ENCODE measurements at regions not wholly inside any gene's neighbourhood (a gene's known extent, or its start where the extent isn't known, plus 50 kb on each side); places are given as distances from the start of the nearest gene placed in this dataset.

DNA sequence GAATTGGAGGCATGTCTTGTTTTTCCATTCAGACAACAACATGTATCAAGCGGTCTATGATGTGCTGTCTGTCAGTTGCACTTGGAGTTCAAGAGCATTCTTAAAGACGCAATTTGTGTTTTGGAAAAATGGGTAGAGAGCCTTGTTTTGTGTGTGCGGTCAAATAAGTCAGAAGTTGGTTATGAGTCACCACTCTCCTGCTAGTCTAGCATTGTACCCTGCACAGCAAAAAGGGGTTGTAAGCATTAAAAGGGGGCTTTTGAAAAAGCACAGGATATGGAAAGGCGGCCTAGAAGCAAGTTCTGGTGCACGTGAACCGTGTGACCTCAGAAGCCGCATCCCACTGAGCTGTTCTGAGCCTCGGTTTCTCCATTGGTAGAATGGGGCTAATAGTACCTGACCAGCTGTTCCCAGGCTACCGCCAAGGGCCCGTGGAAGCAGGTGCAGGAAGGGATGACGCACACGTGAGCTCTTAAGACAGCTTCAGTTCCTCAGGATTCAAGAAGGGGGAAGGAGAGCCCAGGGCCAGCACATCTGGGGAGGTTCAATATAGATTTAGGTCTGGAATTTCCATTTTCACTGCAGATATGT is 61.6 kb upstream of the SNX9 start:
- Mint-ChIP-seq H3K27me3 (ENCODE audit: unreplicated experiment) (no peaks in the 10 kb centered on the region), H3K27ac (ENCODE audit: unreplicated experiment) (peak overlapping the region; percentile 98), H3K4me3 (ENCODE audit: unreplicated experiment) (no peak overlapping the region), H3K9me3 (ENCODE audit: unreplicated experiment) (no peaks in the 10 kb centered on the region), H3K4me1 (ENCODE audit: unreplicated experiment) (peaks cover 89% of the 10 kb centered on the region), H3K36me3 (ENCODE audit: unreplicated experiment) (no peaks in the 10 kb centered on the region)
- TF ChIP-seq, protein P1, sequence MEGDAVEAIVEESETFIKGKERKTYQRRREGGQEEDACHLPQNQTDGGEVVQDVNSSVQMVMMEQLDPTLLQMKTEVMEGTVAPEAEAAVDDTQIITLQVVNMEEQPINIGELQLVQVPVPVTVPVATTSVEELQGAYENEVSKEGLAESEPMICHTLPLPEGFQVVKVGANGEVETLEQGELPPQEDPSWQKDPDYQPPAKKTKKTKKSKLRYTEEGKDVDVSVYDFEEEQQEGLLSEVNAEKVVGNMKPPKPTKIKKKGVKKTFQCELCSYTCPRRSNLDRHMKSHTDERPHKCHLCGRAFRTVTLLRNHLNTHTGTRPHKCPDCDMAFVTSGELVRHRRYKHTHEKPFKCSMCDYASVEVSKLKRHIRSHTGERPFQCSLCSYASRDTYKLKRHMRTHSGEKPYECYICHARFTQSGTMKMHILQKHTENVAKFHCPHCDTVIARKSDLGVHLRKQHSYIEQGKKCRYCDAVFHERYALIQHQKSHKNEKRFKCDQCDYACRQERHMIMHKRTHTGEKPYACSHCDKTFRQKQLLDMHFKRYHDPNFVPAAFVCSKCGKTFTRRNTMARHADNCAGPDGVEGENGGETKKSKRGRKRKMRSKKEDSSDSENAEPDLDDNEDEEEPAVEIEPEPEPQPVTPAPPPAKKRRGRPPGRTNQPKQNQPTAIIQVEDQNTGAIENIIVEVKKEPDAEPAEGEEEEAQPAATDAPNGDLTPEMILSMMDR (IDR thresholded peaks at IDR 0.05): no peak
- no peak for DNase-seq (ENCODE audit: extremely low spot score, unreplicated experiment)

DNA sequence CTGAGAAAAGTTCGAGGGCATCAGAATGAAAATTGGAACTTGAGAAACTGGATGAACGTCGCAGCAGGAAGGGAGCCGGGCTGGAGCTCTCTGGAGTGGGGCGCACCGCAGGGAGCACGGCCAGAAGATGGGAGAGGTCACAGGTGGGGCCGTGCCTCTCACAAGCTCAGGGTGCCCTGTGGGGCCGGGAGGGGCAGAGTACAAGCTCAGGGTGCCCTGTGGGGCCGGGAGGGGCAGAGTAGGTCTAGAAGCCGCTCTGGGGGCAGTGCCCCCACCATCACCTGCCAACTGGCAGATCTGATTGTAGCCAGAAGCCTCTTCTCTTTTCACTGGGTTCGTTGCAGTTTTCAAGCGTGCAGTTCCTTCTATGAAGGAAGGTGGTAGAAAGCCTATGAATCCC is 61.1 kb upstream of the SNX9 start:
- no peaks in the 10 kb centered on the region for H3K9me3 Mint-ChIP-seq (ENCODE audit: unreplicated experiment)
- H3K4me1 Mint-ChIP-seq (ENCODE audit: unreplicated experiment): peaks cover 86% of the 10 kb centered on the region
- H3K4me3 Mint-ChIP-seq (ENCODE audit: unreplicated experiment): no peak overlapping the region
- TF ChIP-seq, protein P1 (IDR thresholded peaks at IDR 0.05): no peak
- no peaks in the 10 kb centered on the region for H3K36me3 Mint-ChIP-seq (ENCODE audit: unreplicated experiment)
- H3K27me3 Mint-ChIP-seq (ENCODE audit: unreplicated experiment): no peaks in the 10 kb centered on the region
- DNase-seq (ENCODE audit: extremely low spot score, unreplicated experiment): peak; percentile 73
- H3K27ac Mint-ChIP-seq (ENCODE audit: unreplicated experiment): peak overlapping the region; percentile 98

DNA sequence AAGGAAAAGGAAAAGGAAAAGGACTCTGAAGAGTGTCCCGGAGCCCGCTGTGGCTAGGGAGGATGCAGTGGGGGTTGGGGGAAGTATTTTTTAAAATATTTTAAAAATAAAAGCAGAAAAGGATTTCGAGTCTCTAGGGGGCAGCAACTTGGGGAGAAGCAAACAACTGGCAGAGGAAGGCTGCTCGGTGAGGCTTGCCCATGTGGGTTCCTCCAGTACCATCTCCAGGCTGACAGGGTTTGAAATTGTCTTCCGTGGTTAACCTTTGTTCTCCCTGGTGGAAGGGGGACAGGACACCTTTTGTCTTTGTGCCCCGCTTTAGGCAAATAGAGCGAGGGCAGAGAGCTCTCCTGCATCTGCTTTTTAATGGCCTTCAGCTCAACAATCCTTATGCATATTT is 60.4 kb upstream of the SNX9 start:
- Mint-ChIP-seq H3K27me3 (ENCODE audit: unreplicated experiment) (no peaks in the 10 kb centered on the region), H3K4me1 (ENCODE audit: unreplicated experiment) (peaks cover 83% of the 10 kb centered on the region), H3K4me3 (ENCODE audit: unreplicated experiment) (no peak overlapping the region), H3K36me3 (ENCODE audit: unreplicated experiment) (no peaks in the 10 kb centered on the region), H3K27ac (ENCODE audit: unreplicated experiment) (peak overlapping the region; percentile 98), H3K9me3 (ENCODE audit: unreplicated experiment) (no peaks in the 10 kb centered on the region)
- TF ChIP-seq, protein P1 (IDR thresholded peaks at IDR 0.05): peak; percentile 27
- DNase-seq (ENCODE audit: extremely low spot score, unreplicated experiment): no peak

DNA sequence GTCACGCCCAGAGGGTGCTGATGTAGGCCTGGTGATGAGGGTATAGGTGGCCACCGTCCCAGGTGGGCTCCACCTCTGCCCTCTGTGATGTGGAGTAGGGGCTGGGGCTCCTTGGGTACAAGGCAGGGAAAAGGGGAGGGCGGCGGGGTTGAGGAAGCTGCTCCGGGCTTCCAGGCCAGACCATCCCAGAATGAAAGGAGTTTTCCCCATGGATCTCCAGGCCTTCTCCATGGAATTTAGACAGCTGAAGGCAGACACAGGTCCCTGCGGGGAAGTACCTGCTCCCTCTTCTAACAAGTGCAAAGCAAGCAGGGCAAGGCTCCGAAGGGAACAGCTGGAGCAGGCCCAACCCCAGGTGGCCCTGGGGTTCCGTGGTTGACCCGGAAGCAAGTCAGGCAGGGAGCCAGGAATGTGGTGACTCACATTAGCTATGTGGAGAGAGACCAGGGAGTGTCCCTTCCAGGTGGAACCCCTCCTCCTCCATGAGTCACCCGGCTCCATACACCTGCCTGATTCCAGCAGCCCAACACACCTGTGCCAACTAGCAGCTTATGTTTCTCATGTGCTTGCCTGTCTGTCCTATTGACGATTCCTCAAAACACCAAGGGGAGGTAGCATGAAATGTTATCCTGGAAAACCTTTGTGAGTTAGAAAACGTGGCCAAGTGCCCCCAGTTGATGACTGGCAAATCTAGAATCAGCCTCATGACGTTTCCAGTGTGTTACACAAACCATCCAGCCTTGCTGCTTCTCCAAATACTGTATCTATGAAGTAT is 59.7 kb upstream of the SNX9 start:
- DNase-seq (ENCODE audit: extremely low spot score, unreplicated experiment): peak; percentile 77
- no peak overlapping the region for H3K4me3 Mint-ChIP-seq (ENCODE audit: unreplicated experiment)

DNA sequence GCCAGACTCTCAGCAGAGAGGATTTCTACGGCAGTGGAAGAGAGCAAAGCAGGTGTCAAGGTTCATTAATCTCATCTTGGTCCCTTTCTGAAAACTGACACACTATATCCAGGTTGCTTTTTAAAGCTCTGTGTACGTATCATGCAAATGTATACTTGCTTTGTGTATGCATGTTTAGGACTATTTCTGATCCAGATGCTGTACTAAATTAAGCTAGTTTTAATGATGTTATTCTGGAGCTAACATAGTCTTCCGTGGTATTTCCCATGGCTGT is 59.2 kb upstream of the SNX9 start:
- Mint-ChIP-seq H3K4me1 (ENCODE audit: unreplicated experiment) (peaks cover 85% of the 10 kb centered on the region), H3K27me3 (ENCODE audit: unreplicated experiment) (no peaks in the 10 kb centered on the region), H3K36me3 (ENCODE audit: unreplicated experiment) (no peaks in the 10 kb centered on the region), H3K9me3 (ENCODE audit: unreplicated experiment) (no peaks in the 10 kb centered on the region), H3K27ac (ENCODE audit: unreplicated experiment) (peak overlapping the region; percentile 98), H3K4me3 (ENCODE audit: unreplicated experiment) (no peak overlapping the region)
- TF ChIP-seq, protein P1 (IDR thresholded peaks at IDR 0.05): no peak
- no peak for DNase-seq (ENCODE audit: extremely low spot score, unreplicated experiment)

More for the DNA sequence above, 59.7 kb upstream of the SNX9 start:
- peaks cover 88% of the 10 kb centered on the region for H3K4me1 Mint-ChIP-seq (ENCODE audit: unreplicated experiment)
- no peaks in the 10 kb centered on the region for H3K9me3 Mint-ChIP-seq (ENCODE audit: unreplicated experiment)
- peak overlapping the region; percentile 98 for H3K27ac Mint-ChIP-seq (ENCODE audit: unreplicated experiment)
- TF ChIP-seq, protein P1 (IDR thresholded peaks at IDR 0.05): no peak
- no peaks in the 10 kb centered on the region for H3K36me3 Mint-ChIP-seq (ENCODE audit: unreplicated experiment)
- H3K27me3 Mint-ChIP-seq (ENCODE audit: unreplicated experiment): no peaks in the 10 kb centered on the region

All from osteocyte (in vitro differentiated cells).